NOMO-1 treated with DMSO at 0.1 percent for 48 hours (cell line): ENCODE measurements at regions not wholly inside any gene's neighbourhood (a gene's known extent, or its start where the extent isn't known, plus 50 kb on each side); places are given as distances from the start of the nearest gene placed in this dataset.

Experiments used
- DNase-seq: peaks from one replicate; lab custom pipeline; 2025; ENCODE audit not compliant: unreplicated experiment; lab: John Stamatoyannopoulos, UW

DNA sequence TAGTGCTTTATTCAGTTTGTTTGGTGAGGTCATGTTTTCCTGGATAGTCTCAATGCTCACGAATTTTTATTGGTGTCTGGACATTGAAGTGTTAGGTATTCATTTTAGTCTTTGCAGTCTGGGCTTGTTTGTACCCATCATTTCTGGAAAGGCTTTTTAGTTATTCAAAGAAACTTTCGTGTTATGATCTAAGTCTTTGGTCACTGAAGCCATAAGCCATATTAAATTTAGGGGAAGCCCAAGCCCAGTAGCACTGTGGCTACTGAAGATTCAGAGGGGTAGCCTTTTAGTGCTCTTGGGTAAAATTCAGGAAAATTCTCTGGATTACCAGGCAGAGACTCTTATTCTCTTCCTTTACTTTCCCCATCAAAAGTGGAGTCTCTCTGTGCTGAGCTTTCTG, 56.2 kb upstream of the PEX5L start:
- DNase-seq: no peak

DNA sequence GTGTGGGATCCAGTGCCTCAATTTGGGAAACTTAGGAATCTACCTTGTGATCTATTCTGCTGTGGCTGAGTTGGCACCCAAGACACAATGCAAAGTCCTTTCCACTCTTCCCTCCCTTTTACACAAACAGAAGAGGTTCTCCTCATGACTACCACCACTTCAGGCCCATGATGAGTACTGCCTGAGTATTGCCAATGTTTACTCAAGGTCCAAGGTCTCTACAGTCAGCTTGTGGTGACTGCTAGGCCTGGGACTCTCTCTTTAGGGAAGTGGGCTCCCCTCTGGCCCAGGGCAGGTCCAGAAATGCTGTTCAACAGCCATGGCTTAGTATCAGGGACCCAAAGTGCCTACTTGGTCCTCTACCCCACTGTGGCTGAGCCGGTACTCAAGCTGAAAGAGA, 56.8 kb upstream of the PEX5L start:
- no peak for DNase-seq

DNA sequence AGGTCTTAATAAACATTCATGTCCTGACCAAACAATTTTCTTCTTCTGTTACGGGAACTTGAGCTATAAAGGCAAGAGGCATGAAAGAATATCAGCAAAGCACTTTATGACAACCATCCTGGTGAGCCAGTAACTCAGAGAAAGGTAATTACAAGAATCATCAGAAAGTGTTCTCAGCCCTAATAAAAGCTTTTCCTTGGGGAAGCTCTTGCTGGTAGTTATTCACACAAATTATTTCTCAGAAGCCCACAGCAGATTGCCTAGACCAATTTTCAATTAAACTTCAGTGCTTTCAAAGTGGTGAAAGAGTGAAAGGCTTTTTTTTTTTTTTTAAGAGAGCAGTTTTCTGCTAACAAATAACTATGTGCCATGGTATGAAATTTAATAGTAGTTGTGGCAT, 60.9 kb upstream of the PEX5L start:
- DNase-seq: no peak

DNA sequence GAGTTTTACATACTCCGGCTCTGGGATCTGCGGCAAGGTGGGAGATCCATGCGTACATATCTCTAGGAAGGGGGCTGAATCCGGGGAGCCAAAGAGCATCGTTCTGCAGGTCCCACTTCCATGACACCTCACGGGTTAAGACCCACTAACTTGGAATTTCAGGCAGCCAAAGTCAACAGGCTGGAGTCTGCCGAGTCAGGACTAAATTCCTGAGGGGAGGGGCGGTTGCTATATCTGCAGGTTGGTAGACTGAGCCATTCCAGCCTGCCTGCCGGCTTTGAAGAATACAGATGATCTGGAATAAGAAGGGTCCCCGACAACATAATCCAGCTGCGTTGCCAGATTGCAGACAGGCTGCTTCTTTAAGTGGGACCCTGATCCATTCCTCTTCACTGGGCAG, 65.4 kb upstream of the PEX5L start:
- DNase-seq: no peak

DNA sequence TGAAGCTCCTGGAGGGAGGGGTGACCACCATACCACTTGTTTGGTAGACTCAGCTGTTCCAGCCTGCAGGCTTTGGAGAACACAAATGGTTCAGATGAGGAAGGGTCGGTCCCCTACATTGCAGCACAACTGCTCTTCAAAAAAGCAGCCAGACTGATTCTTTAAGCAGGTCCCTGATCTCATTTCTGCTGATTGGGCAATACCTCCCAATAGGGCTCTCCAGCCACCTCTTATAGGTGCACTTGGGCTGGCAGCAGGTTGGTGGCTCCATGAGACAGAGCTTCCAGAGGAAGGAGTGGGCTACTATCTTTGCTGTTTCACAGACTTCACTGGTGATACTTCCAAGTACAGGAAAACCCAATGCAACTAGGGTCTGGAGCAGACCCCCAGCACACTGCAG, 65.9 kb upstream of the PEX5L start:
- DNase-seq: no peak

DNA sequence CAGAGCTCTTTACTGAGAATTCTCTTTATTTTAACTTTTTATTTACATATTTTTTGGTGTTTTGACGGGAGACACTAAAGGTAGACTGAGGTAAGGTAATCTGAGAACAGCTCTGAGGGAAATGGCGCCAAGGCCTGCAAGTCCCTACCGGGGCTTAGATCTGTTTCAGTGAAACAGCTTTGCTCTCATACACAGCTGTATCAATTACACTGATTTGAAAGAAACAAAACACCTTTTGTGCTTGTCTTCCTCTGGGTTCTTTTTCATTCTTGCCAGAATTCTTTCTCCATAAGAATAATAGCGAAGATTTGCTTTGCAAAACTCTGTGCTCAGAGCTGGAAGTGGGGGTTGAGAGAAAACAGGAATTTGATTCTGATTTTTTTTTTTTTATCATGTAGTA, 79.5 kb upstream of the PEX5L start:
- no peak for DNase-seq

DNA sequence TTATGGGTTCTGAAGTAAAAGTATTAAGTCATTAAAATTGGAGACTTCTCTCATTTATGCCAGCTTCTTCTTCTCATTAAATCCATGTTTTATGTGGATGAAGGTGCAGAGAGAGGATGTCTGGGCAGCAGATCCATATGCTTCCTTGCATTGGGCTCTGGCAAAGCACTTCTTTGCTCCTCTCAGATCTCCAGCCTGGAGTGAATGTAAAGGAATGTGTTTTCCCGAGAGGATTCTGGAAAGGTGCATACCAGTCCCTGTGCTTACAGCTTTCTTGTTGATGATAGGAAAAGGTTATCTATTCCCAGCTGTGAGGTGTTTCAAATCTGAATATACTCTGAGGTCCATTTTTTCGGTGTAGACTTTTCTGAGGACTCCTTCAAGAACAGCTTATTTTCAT, 79.9 kb upstream of the PEX5L start:
- no peak for DNase-seq

DNA sequence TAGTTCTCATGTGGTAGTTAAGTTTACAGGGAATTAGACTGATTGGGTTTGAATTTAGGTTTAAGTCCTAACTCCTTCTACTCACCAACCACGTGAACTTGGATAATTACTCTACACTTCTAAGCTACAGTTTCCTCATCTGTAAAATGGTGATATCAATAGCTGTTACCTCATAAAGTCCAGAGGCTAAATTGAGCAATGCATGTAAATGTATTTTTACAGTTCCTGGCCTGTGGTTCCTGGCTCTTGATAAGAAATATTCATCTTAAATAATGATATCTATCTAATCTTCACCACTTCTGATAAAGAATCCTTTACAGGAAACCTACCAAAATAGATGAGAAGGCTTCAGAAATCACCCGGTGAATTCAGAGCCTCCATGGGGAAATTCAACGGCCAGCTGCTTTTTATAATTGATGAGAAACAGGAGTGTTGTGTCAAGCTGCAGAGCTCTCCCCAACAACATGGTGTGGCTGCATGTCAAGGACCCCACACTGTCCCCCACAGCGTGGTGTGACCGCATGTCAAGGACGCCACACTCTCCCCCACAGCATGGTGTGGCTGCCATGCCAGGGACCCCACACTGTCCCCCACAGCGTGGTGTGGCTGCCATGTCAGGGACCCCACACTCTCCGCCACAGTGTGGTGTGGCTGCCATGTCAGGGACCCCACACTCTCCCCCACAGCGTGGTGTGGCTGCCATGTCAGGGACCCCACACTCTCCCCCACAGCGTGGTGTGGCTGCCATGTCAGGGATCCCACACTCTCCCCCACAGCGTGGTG, 80.8 kb upstream of the PEX5L start:
- peak; percentile 28 for DNase-seq

DNA sequence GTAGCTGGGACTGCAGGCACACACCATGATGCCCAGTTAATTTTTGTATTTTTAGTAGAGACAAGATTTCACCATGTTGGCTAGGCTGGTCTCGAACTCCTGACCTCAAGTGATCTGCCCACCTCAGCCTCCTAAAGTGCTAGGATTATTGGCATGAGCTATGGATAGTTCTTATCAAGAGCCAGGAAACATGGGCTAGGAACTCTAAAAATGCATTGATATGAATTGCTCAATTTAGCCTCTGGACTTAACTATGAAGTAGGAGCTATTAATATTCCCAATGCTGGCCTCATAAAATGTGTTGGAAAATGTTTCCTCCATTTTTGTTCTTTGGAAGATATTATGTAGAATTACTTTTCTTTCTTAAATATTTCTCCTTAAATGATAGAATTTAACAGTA, 82.8 kb upstream of the PEX5L start:
- no peak for DNase-seq

DNA sequence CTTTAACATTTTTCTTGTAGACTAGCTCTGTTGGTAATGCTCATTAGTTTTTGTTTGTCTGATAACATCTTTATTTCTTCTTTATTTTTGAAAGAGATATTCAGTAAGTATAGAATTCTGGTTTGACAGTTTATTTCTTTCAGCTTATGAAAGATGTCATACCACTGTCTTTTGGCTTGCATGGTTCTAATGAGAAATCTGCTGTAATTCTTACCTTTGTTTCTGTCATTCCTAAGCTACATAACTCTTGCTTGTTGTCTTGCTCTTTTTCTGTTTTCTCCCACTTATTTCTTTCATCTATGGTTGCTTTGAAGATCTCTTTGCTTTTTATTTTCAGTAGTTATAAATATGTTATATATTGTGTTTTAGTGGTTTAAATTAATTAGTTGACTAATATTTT, 87.2 kb upstream of the PEX5L start:
- no peak for DNase-seq

DNA sequence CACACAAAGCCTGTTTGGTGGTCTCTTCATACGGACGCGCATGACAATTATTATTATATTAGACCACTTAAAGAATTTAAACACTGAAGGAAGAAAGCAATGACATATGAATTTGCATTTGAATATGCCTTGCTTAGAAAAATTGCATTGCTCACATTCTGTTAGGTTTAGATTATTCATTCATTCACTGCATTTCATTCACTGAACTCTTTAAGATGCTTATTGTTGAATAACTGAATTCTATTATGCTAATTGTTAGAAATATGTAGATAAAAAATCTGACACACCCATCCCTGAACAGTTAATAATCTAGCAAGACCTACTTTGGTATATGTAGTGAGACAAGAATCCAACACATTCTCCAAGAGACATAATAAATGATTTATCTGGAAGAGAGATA, 94.4 kb upstream of the PEX5L start:
- DNase-seq: no peak

DNA sequence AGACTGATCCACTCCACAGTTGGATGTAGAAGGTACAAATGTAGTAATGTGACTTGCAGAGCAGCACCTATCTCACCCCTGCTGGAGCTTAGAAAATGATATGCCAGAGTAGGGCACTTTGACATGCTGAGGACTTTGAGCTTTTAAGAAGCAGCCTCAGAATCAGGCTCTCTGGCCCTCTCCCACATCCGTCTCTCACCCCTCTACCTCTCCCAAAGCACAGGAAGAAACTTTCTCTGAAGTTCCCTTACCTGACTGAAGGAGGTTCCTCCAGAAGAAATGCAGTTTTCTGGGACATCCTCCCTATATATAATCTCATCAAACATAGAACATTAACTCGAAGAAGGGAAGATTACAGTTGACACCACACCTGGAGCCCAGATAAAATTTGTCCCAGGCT, 98.4 kb upstream of the PEX5L start:
- no peak for DNase-seq

DNA sequence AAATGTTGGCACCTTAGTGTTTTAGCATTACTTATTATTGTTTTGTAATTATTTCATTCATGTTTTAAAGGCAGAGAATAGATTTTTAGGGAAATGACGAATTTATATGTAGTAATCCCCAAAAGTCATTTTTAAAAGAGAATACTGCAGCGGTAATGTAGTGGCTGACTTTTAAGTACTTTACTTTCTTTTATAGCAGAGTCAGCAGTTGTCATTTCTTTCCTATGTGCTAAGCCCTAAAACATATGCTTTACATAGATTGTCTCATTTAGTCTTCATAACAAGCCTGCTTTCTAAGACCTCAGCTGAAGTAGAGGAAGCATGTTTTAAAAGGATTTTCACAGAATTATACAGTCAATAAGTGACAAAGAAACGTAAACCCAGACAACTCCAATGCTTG, 102.1 kb upstream of the PEX5L start:
- DNase-seq: no peak

DNA sequence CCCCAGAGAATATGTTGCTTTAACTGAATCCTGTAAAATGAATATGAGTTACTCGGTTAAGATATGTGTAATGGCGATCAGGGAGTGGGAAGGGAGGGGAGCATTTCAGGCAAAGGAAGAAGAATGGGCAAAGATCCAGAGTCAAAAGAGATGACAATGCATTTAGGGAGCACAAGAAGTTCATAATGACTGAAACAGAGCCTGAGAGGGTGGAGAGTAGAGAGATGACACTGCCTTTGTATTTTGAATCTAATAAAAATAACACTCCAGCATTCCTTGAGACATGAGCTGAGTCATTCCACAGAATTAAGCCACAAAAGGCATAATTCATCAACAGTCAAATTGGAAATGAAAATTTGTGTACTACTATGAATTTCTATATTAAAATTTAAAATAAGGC, 105.3 kb upstream of the PEX5L start:
- no peak for DNase-seq

DNA sequence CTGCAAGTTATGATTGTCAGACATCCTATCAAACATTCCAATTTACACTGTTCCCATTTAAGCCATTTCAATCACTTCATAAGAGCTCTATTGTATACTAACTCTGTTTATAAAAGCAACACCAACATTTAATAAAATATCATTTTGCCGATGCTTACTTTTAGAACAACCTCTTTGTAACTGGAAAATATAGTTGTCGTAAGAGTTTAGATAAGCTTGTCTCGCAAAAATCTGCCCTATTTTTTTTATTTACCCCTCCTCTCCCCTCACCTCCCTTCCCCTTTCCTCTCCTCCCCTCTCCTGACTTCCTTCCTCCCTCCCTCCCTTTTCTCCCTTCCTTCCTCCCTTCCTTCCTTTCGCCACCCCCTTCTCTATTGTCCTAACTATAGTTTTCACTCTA, 105.7 kb upstream of the PEX5L start:
- no peak for DNase-seq

DNA sequence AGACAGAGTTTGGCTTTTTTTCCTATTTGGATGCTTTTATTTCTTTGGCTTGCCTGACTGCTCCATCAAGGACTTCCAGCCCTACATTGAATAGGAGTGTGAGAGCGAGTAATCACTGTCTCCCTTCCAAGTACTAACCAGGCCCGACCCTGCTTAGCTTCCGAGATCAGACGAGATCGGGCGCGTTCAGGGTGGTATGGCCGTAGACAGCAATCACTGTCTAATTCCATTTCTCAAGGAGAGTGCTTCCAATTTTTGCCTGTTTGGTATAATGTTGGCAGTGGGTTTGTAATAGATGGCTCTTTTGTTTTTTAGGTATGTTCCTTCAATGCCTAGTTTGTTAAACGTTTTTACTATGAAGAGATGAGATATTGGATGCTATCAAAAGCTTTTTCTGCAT, 125.0 kb upstream of the PEX5L start:
- DNase-seq: no peak

DNA sequence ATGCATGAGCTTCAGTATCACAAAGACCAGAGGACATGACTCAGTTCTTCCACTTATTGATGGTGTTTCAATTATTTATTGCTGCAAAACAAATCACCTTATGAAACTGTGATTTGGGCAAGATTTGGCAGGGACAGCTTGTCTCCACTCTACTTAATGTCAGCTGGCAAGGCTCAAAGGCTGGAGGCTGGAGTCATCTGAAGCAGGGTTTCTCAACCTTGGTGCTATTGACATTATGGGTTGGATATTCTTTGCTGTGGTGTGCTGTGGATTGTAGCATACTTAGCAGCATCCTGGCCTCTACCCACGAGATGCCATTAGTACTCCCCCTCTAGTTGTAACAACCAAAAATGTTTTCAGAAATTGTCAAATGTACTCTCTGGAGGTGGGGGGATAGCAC, 138.8 kb upstream of the PEX5L start:
- DNase-seq: no peak

DNA sequence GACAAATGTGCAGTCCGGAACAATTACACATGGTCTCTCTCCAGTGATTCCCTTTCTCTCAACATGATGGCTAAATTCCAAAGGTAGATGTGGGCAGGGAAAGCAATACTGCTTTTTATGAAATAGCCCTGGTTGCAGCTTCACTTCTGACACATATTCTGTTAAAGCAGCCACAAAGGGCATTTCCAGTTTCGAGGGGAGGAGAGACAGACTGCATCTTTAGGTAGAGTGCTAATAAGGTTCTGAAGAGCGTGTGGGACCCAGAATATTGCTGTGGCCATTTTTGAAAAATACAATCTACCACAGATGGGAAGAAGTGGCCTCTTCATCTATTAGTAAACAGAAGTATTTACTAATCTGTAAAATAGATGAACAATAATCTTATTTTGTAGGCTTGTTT, 139.3 kb upstream of the PEX5L start:
- no peak for DNase-seq

DNA sequence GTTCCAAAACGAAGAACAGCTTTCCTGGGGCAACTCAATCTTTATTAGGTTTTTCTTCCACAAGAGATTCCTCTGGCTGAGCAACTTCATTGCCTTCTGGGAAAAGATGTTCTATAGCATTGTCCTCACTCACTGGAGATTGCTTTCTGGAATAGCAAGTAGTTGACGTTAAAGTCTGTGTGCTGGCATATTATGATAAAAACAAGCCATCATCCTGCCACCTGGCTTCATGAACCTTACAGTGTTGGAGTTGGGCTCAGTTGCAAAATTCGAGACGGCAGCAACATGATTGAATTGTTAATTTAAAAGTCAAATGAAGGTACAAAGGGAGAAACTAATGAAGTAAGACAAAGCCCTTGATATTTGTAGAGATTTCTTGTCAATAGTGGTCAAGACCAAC, 140.5 kb upstream of the PEX5L start:
- no peak for DNase-seq

DNA sequence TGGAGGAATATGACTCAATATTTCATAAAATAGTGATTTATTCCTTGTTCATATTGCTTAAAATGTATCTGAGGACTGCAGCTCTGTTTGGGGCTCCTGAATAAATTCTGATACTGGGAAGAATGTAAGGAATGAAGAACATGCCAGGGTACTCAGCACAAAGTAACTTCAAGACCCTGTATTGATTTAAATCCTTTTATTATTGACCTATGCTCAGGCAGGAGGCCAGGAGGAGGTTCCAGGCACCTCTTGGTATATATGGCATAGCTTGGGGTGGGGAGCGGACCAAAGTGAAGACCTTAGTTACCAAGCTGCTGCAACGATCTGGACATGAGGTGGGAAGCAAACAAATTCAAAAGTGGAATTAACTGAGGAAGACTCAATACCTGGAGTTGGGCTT, 142.8 kb upstream of the PEX5L start:
- no peak for DNase-seq

DNA sequence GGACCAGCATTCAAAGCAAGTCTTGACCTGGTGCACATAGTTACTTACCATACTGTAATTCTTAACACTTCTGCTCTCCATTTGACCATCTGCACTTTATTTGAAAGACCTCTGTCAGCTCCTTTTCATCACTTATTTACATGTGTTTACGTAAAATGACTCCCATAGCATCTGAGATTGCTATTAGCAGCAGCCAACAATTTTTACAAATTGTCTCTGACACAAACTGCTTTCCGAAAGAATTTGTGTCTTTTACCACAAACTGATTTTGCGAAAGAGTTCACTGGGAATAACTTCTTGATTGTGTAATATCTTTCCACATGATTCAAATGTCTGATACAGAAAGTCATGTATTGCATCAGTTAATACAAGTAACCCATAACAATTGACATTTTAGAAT, 144.1 kb upstream of the PEX5L start:
- DNase-seq: peak; percentile 68

DNA sequence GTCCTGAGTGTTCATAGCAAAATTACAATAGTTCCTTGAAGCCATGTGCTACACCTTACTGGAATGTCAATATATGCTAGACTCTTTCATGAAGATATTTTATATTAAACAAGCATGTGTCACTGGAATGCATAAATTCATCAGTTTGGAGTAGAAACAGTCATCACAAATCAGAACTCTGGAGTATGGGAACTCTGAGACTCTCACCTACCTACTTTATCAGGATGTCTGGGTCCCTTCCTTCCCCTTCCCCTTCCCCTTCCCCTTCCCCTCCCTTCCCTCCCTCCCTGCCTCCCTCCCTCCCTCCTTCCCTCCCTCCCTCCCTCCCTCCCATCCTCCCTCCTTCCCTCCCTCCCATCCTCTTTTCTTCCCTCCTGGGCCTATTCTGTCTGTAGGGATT, 144.7 kb upstream of the PEX5L start:
- DNase-seq: no peak

DNA sequence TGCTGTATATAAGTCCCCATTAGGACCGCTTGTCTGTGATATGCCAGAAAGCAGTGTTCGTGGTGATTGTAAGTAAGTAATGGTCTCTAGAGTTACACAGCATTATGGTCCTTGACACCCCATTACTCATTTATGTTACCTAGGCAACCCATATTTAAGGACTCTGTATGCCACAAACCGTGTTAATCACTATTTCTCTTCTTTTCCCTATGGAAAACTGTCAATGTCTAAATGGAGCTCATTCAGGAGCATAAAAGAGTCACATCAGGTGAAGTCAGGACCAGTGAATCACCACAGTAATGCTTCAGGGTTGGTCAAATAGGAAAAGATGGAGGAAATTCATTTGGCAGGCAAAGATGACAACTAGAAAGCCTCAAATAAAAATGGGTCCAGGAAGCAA, 146.6 kb upstream of the PEX5L start:
- no peak for DNase-seq

DNA sequence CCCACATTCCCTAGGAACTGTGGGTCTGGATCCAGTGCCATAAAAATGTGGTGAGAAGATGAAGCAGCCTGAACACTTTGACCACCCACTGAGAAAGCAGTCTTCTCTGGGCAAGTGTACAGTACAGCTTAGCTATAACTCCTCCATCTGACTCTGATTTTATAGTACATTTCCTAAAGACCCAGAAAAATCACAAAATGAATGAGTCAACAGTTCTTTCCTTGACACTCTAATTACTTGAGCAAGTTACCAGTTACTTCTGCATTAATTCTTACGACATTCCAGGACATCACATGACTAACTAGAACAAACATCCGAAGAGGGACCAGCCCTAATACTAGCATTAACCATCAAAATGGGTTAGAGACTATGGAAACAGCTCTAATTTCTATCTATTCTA, 148.1 kb upstream of the PEX5L start:
- peak; percentile 96 for DNase-seq
